WI38 (cell line): ENCODE measurements at regions not wholly inside any gene's neighbourhood (a gene's known extent, or its start where the extent isn't known, plus 50 kb on each side); places are given as distances from the start of the nearest gene placed in this dataset.

Experiments used
- H3K4me3 ChIP-seq: 2 replicates; pipeline ENCODE4 v1.5.1; 2011; ENCODE audit warnings: low read depth, mild to moderate bottlenecking, control low read depth, low read length
- TF ChIP-seq, protein P1 (sequence below): IDR thresholded peaks from 2 replicates; pipeline ENCODE4 v1.5.1; 2012; ENCODE audit warnings: low read depth, mild to moderate bottlenecking, control low read depth, low read length

DNA sequence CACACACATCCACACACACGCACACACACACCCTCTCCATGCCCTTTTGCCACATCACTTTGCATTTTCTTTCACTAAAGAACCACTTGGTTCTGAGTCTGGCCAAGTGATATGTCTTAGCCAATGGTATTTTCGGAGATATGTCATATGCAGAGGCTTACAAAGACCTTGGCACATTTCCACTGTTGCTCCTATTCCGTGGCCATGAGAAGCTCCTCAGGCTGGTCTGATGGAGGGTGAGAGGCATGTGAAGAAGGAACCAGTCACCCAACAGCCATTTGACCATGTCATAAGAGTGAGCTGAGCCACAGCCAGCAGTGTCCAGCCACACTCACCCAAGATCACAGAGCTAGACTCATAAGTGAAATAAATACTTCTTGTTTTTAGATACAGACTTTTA, 212.6 kb upstream of the NAV2 start:
- TF ChIP-seq, protein P1, sequence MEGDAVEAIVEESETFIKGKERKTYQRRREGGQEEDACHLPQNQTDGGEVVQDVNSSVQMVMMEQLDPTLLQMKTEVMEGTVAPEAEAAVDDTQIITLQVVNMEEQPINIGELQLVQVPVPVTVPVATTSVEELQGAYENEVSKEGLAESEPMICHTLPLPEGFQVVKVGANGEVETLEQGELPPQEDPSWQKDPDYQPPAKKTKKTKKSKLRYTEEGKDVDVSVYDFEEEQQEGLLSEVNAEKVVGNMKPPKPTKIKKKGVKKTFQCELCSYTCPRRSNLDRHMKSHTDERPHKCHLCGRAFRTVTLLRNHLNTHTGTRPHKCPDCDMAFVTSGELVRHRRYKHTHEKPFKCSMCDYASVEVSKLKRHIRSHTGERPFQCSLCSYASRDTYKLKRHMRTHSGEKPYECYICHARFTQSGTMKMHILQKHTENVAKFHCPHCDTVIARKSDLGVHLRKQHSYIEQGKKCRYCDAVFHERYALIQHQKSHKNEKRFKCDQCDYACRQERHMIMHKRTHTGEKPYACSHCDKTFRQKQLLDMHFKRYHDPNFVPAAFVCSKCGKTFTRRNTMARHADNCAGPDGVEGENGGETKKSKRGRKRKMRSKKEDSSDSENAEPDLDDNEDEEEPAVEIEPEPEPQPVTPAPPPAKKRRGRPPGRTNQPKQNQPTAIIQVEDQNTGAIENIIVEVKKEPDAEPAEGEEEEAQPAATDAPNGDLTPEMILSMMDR, result no peak
- H3K4me3 ChIP-seq, result no peak overlapping the region

DNA sequence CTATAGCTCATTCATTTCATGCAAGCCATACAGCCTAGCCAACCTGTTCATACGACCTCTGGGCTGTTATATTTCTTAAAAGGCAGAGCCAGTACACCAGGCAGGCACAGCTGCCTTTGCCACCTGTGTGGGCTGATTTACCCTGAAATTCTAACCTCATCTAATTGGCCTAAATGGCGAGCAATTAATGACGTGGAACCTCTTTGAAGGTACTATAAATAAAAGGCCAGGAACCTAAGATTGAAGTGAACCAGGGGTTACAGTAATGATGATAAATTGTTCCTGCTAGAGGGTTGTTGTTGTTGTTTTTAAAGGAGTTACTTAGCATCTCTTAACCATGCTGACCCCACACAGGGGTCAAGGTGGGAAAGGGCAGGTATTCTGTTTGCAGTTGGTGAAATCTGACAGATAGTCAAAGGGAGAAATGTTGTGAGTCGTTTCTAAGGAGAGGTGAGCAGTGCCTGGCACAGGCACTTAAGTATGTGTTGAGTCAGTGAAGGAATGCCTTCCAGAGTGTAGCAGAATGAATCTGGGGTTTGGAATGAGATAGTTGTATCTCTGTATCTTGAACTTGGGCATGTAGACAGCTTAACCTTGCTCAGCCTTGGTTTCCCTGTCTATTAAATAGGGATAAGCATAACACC, 213.5 kb upstream of the NAV2 start:
- no peak overlapping the region for H3K4me3 ChIP-seq
- TF ChIP-seq, protein P1, result no peak

DNA sequence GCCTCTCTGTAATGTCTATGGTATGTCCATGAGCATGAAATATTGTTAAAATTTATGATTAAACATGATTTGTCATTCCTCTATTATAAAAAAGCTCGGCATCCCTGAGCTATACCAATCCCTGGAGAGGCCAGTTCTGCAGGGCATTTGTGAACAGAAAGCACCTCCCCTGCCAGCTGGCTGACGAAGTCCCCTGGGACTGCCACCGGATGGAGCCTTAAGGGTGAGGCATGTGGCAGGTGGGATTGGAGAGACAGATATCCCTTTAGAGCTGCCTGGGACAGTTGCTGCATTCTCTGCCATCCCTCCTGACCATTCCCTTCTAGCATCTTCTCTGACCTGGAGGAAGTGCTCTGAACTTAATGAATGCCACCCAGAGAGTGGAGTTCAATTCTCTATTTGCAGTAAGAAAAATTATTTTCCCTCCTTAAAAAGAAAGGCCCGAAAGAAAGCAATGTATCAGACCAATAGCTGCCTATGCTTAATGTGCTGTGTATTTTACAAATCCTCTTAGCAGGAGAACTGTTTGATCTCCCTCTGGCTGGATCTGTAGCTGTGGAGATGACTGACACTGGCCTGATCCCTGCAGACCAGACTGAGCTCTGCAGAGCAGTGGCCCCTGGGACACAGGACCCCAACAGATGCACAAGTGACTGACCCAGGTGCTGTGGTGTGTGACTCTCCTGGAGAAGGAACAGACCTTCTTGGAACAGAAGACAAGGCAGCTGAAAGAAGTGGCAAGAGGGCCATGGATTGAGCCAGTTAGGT, 219.0 kb upstream of the NAV2 start:
- no peak overlapping the region for H3K4me3 ChIP-seq
- TF ChIP-seq, protein P1, result no peak

DNA sequence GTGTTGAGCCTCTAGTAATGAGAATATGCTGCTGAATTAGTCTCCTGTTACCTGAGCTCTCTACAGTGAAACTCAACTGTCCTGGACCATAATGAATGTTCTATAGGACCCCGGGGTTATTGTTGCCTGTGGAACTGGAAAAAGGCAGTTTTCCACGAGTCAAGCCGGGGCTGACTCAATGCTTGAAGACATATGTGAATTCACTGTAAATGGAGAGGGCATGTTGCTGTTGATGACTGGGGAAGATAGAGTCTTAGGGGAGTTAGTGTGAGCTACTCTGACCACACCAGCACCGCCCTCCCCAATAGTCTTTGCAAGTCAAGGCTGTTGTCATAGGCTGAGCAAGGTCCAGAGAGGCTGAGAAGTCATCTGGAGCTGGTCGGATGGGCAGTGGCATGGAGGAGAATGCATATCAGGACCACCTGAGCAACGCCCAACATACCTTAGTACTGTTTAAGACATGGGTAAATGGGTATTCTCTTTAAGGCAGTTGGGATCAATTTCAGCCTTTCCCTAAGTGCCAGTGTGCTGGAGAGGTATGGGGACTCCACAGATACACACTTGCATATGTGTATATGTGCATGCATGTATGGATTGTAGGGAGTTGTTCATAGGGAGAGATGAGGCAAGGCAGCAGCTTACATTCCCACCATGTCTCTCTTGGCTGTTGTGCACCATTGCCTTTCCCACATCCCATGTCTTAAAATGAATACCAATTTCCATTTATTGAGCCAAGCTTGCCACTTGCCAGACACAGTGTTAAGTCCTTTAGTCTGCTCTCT, 230.1 kb upstream of the NAV2 start:
- TF ChIP-seq, protein P1, result no peak
- no peak overlapping the region for H3K4me3 ChIP-seq

DNA sequence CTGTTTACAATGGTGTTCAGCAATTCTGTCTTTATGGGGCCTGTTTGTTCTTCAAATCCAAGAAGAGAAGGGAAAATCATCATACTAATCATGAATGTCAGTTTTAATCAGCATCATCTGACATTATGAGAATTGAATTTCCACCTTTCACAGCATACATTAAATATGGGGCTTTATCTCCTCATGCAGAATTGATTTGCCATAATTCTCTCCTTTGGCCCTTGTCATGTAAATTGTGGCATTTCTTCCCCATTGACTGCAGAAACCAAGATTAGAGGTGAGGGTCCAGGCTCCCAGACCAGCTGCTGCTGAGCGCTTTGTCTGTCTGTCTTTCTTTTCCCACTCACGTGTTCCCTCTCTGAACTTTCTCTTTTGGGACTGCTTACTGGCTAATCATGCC, 232.1 kb upstream of the NAV2 start:
- H3K4me3 ChIP-seq, result no peak overlapping the region
- TF ChIP-seq, protein P1, result no peak

DNA sequence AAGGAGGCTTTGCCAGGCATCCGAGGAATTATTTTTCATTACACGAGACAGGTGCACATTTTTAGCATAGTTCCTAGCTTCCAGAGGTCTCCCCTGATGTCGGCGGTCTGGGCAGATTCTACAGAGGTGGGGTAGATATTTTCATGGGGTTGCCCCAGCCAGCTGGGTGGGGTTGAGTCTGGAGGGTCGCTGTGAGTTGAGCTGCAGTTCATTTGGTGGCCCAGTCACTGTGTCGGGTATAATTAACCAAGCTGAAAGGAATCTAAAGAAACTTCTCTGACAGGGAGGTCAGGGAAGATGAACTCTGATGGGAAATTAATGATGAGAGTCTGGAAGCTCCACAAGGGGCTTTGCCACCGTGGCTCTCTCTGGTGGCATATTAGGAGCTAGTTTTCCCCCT, 233.7 kb upstream of the NAV2 start:
- H3K4me3 ChIP-seq, result no peak overlapping the region
- TF ChIP-seq, protein P1, result no peak
